ENCODE measurements at regions not wholly inside any gene's neighbourhood (a gene's known extent, or its start where the extent isn't known, plus 50 kb on each side); places are given as distances from the start of the nearest gene placed in this dataset.

DNA sequence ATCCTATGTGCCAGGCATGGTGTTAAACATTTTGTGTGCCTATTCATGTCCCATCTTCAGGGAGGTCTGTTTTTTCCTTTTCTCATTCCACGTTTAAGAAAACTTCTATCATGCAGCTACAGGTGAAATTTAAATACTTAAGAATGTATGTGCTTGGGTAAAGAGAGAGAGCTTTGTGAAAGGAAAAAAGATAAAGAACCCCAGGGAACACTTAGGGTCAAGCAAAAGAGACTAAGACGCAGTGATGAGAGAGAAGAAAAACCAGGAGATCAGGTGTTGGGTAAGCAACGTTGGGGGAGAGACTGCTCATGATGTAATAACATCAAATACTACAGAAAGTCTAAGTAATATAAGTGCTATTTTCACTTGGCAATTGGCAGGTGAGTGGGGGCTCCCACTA is 253.7 kb downstream of the GRXCR1 start:
- TF ChIP-seq, protein P1, sequence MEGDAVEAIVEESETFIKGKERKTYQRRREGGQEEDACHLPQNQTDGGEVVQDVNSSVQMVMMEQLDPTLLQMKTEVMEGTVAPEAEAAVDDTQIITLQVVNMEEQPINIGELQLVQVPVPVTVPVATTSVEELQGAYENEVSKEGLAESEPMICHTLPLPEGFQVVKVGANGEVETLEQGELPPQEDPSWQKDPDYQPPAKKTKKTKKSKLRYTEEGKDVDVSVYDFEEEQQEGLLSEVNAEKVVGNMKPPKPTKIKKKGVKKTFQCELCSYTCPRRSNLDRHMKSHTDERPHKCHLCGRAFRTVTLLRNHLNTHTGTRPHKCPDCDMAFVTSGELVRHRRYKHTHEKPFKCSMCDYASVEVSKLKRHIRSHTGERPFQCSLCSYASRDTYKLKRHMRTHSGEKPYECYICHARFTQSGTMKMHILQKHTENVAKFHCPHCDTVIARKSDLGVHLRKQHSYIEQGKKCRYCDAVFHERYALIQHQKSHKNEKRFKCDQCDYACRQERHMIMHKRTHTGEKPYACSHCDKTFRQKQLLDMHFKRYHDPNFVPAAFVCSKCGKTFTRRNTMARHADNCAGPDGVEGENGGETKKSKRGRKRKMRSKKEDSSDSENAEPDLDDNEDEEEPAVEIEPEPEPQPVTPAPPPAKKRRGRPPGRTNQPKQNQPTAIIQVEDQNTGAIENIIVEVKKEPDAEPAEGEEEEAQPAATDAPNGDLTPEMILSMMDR (IDR thresholded peaks at IDR 0.05), result no peak
- no peak for TF ChIP-seq POLR2AphosphoS5 (IDR thresholded peaks at IDR 0.05)
- no peak for TF ChIP-seq EP300 (IDR thresholded peaks at IDR 0.05)
- TF ChIP-seq POLR2A (IDR thresholded peaks at IDR 0.05), result no peak

Data from sigmoid colon (tissue), 4 donors.